Activated naive CD4-positive, alpha-beta T cell treated with Interleukin-2 at 50 U/mL for 16 hours (primary cell): ENCODE measurements at regions not wholly inside any gene's neighbourhood (a gene's known extent, or its start where the extent isn't known, plus 50 kb on each side); places are given as distances from the start of the nearest gene placed in this dataset.
"Not testable (repeated sequence)": the region's sequence is repeated elsewhere in the genome, so short reads cannot be mapped to it uniquely, and the experiment has no call there.

Source experiments
- DNase-seq: peaks from one replicate; pipeline ENCODE4 v3.0.0-alpha.2; 2020

GRCh38 chr5:100983601-100984000 lies 80.5 kb upstream of the ST8SIA4 start:
- not testable (repeated sequence) for DNase-seq

GRCh38 chr5:100974082-100974481 lies 71.0 kb upstream of the ST8SIA4 start:
- no peak for DNase-seq

GRCh38 chr5:100970646-100971255 lies 67.7 kb upstream of the ST8SIA4 start:
- DNase-seq = no peak

GRCh38 chr5:100965291-100965690 lies 62.2 kb upstream of the ST8SIA4 start:
- no peak for DNase-seq
